AG09309 (cell line): ENCODE measurements at regions not wholly inside any gene's neighbourhood (a gene's known extent, or its start where the extent isn't known, plus 50 kb on each side); places are given as distances from the start of the nearest gene placed in this dataset.

Source experiments
- DNase-seq: peaks from one replicate; pipeline ENCODE4 v3.0.0-alpha.2; 2010; ENCODE audit warnings: low read depth
- H3K4me3 ChIP-seq: 2 replicates; pipeline ENCODE4 v1.5.1; 2011; ENCODE audit warnings: mild to moderate bottlenecking, low read depth, low read length, moderate library complexity; ENCODE audit not compliant: control insufficient read depth
- TF ChIP-seq, protein P1 (sequence below): IDR thresholded peaks from 2 replicates; pipeline ENCODE4 v1.5.1; 2011; ENCODE audit warnings: mild to moderate bottlenecking, low read depth, low read length, inconsistent platforms; ENCODE audit not compliant: insufficient read depth, control insufficient read depth; ENCODE audit errors: missing control alignments

DNA sequence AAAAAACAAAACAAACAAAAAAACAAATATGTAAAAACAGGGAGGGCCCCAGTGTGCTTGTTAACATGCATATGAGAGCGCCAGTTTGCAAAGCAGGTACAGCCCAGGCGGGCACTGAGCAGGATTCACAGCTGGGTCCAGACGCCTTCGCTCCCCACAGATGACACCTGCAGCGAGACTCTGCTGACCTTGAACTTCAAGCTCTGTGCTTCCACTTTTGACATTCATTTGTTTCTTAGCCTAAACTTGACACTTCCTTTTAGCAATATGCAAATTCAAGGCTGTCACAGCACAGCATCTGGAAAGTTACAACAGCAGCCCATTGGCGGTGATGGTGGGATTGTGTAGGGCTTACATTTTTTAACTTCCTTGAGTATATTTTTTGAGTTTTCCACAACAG is 88.8 kb upstream of the TNS3 start:
- no peak overlapping the region for H3K4me3 ChIP-seq
- no peak for DNase-seq
- TF ChIP-seq, protein P1, sequence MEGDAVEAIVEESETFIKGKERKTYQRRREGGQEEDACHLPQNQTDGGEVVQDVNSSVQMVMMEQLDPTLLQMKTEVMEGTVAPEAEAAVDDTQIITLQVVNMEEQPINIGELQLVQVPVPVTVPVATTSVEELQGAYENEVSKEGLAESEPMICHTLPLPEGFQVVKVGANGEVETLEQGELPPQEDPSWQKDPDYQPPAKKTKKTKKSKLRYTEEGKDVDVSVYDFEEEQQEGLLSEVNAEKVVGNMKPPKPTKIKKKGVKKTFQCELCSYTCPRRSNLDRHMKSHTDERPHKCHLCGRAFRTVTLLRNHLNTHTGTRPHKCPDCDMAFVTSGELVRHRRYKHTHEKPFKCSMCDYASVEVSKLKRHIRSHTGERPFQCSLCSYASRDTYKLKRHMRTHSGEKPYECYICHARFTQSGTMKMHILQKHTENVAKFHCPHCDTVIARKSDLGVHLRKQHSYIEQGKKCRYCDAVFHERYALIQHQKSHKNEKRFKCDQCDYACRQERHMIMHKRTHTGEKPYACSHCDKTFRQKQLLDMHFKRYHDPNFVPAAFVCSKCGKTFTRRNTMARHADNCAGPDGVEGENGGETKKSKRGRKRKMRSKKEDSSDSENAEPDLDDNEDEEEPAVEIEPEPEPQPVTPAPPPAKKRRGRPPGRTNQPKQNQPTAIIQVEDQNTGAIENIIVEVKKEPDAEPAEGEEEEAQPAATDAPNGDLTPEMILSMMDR: no peak

GRCh38 chr7:47669901-47670384 is 88.0 kb upstream of the TNS3 start:
- DNase-seq: no peak
- TF ChIP-seq, protein P1: no peak
- H3K4me3 ChIP-seq: no peak overlapping the region

GRCh38 chr7:47669178-47669891 is 87.4 kb upstream of the TNS3 start:
- TF ChIP-seq, protein P1: no peak
- peak; percentile 78 for DNase-seq
- no peak overlapping the region for H3K4me3 ChIP-seq

DNA sequence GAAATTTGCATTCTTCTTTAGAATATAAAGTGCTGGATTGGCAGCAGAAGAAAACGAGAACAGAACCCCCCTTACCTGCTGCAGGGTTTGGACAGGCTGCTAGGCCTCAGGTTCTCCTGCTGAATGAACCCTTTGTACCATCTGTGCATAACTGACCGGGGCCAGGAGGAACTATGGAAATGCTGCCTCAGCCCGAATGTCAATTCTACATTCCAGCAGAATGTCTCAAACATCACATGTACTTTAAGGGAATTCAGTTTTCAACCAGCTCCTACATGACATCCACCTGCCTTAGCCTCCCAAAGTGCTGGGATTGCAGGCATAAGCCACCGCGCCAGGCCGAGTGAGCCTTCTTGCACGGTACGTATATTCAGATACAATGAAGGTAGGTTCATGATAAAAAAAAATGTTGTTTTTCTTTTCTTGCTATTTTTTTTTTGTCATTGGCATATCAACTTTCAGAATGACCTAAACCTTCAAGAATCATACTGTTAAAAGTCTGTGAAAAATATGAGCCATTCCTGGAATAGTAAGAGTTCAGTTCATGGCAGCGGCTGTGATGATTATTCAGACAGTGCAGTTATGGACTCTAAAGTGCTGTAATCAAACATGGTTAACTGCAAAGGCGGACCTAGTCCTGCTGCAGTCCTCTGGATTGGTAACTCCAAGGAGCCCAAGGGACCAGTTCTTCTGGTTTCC is 84.4 kb upstream of the TNS3 start:
- TF ChIP-seq, protein P1: no peak
- H3K4me3 ChIP-seq: no peak overlapping the region
- DNase-seq: no peak

DNA sequence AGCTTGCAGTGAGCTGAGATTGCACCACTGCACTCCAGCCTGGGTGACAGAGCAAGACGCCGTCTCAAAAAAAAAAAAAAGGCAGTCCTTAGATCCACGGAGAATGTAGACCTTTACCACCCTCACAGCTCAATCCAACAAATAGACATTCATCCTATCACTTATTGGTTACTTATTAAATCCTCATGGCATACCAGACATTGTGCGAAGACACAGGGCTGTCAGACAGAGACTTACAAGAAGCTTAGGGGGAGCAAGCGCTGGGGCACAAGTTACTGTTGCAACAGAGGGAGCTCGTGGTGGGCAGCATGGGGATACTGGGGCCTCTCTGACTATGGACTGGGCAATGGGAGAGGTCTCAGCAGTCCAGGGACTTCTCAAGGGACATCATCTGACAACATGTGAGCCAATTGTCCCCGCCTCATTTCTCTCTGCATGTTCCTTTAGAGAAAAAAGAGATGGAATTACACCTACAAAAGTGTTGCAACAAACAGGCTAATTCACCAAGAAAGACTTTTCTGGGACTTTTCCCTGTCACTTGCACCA is 82.8 kb upstream of the TNS3 start:
- H3K4me3 ChIP-seq: no peak overlapping the region
- no peak for DNase-seq
- TF ChIP-seq, protein P1: no peak

DNA sequence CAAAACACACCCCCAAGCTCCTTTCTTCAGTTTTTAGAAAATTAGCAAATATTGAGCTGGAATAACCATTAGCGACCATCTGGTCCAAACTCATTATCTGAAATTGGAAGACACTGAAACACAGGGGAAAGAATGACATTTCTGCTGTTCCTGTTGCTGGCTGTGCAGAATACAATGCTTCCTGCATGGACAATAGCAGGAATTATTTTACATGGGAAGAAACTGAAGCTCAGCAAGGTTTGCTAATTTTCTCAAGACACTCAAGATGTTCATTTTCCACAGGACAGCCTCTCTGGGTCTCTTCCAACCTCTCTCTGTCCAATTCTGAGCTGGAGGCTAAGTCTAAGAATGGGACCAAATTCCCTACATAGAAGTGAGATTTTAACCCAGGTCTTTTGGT is 81.9 kb upstream of the TNS3 start:
- TF ChIP-seq, protein P1: no peak
- no peak for DNase-seq
- no peak overlapping the region for H3K4me3 ChIP-seq
